Liver (tissue), 7 donors: ENCODE measurements at regions not wholly inside any gene's neighbourhood (a gene's known extent, or its start where the extent isn't known, plus 50 kb on each side); places are given as distances from the start of the nearest gene placed in this dataset.

Source experiments
- DNase-seq: peaks from one replicate; pipeline ENCODE4 v3.0.0-alpha.2; 2017; ENCODE audit warnings: low spot score
- H3K27ac ChIP-seq, 2 donors: one replicate each; pipeline ENCODE4 v1.7.0; 2013; ENCODE audit warnings: inconsistent platforms in 2 of 2, low read length in 2 of 2, control low read depth in 1 of 2, low read depth in 1 of 2, mild to moderate bottlenecking in 1 of 2
- H3K27me3 ChIP-seq, 4 donors: one replicate each; pipeline versions ENCODE4 v1.6.1 to v1.7.0; 2013; ENCODE audit warnings: low read length in 3 of 4, inconsistent platforms in 1 of 4, mild to moderate bottlenecking in 1 of 4, moderate library complexity in 1 of 4; ENCODE audit not compliant: control insufficient read depth in 4 of 4, insufficient read depth in 4 of 4
- H3K36me3 ChIP-seq, 4 donors: one replicate each; pipeline versions ENCODE4 v1.6.1 to v1.7.0; 2013; ENCODE audit warnings: low read length in 3 of 4, mild to moderate bottlenecking in 3 of 4, low read depth in 1 of 4, moderate library complexity in 1 of 4; ENCODE audit not compliant: control insufficient read depth in 4 of 4, insufficient read depth in 3 of 4
- H3K4me1 ChIP-seq, 4 donors: one replicate each; pipeline versions ENCODE4 v1.6.1 to v1.7.0; 2013; ENCODE audit warnings: low read length in 3 of 4, mild to moderate bottlenecking in 3 of 4, moderate library complexity in 1 of 4; ENCODE audit not compliant: control insufficient read depth in 4 of 4, insufficient read depth in 4 of 4
- H3K4me3 ChIP-seq, 3 donors: one replicate each; pipeline versions ENCODE4 v1.6.1 to v1.7.0; 2013; ENCODE audit warnings: low read length in 3 of 3, control low read depth in 1 of 3, low read depth in 1 of 3, mild to moderate bottlenecking in 1 of 3
- H3K9ac ChIP-seq, 2 donors: one replicate each; pipeline ENCODE4 v1.7.0; 2013; ENCODE audit warnings: low read length in 2 of 2, mild to moderate bottlenecking in 2 of 2, moderate library complexity in 2 of 2, control low read depth in 1 of 2, low read depth in 1 of 2
- H3K9me3 ChIP-seq, 4 donors: one replicate each; pipeline versions ENCODE4 v1.6.1 to v1.7.0; 2013; ENCODE audit warnings: low read length in 3 of 4; ENCODE audit not compliant: control insufficient read depth in 4 of 4
- EGR1 ChIP-seq, 2 donors: IDR thresholded peaks; 2 replicates each; pipeline ENCODE4 v1.6.1; 2016 to 2018; ENCODE audit warnings: antibody characterized with exemption in 2 of 2, low read depth in 2 of 2
- FOXA1 ChIP-seq: IDR thresholded peaks from 2 replicates; pipeline ENCODE4 v1.6.1; 2016; ENCODE audit warnings: antibody characterized with exemption
- FOXA2 ChIP-seq: IDR thresholded peaks from 2 replicates; pipeline ENCODE4 v1.6.1; 2016; ENCODE audit warnings: antibody characterized with exemption
- GABPA ChIP-seq, 2 donors: IDR thresholded peaks in 1 of 2; conservative IDR thresholded peaks in 1 of 2; 2 replicates each; pipeline ENCODE4 v1.6.1; 2016; ENCODE audit warnings: antibody characterized with exemption in 2 of 2, mild to moderate bottlenecking in 1 of 2, moderate library complexity in 1 of 2
- HNF4A ChIP-seq, 2 donors: conservative IDR thresholded peaks; 2 replicates each; pipeline ENCODE4 v1.6.1; 2016; ENCODE audit warnings: antibody characterized with exemption in 2 of 2, mild to moderate bottlenecking in 2 of 2
- HNF4G ChIP-seq: IDR thresholded peaks from 2 replicates; pipeline ENCODE4 v1.6.1; 2016; ENCODE audit warnings: antibody characterized with exemption
- JUND ChIP-seq, 2 donors: IDR thresholded peaks; 2 replicates each; pipeline ENCODE4 v1.6.1; 2016; ENCODE audit warnings: antibody characterized with exemption in 2 of 2
- NR2F2 ChIP-seq: IDR thresholded peaks from 2 replicates; pipeline ENCODE4 v1.6.1; 2016; ENCODE audit warnings: antibody characterized with exemption
- RAD21 ChIP-seq, 2 donors: IDR thresholded peaks; 2 replicates each; pipeline ENCODE4 v1.6.1; 2016; ENCODE audit warnings: antibody characterized with exemption in 2 of 2, mild to moderate bottlenecking in 2 of 2
- SP1 ChIP-seq: IDR thresholded peaks from 2 replicates; pipeline ENCODE4 v1.6.1; 2018; ENCODE audit warnings: antibody characterized with exemption, mild to moderate bottlenecking
- YY1 ChIP-seq: IDR thresholded peaks from 2 replicates; pipeline ENCODE4 v1.6.1; 2016; ENCODE audit warnings: antibody characterized with exemption, mild to moderate bottlenecking
- WGBS: extraction: QIAGEN DNeasy Blood & Tissue Kit; methylation state at CpG from one replicate; pipeline ENCODE4 v1.1.7; 2013; 5-methylcytosine and 5-hydroxymethylcytosine counted together
- TF ChIP-seq, protein P1 (sequence below): IDR thresholded peaks from 2 replicates; pipeline ENCODE4 v1.6.1; 2016; ENCODE audit warnings: antibody characterized with exemption
- TF ChIP-seq, protein P2 (sequence below): IDR thresholded peaks from 2 replicates; pipeline ENCODE4 v1.6.1; 2016; ENCODE audit warnings: antibody characterized with exemption
- TF ChIP-seq, protein P3 (sequence below): IDR thresholded peaks from 2 replicates; pipeline ENCODE4 v1.6.1; 2016; ENCODE audit warnings: antibody characterized with exemption
- donor health status: healthy.
- donor health status: healthy.
- donor health status: healthy.
- donor health status: healthy.

DNA sequence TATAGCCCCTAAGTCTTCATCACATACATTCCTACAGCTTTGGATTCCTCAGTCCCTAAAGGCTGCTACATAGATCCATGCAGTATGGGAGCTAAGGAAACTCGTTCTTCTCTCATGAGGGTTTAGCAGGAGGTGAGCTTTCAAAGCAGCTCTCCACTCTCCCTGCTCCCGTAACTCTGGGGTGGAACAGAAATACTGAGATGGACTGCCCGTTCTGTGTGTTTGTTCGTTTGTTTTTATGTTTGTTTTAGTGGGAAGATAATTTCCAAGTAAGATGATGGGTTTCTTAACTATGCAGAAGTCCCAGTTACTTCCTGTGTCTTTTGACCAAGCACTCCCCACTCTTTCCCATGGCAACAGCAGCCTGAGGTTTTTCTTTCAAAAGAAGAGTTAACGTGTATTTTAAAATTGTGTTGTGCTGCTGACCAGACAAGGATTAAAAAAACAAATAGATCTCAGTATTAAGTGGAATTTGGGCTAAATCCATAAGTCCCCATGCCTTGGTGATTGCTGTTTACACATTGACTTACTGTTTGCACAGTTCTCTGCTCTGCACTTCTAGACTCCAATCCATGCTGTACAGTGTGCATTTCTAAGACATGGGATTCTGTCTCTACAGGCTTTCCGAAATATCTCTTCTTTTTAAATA lies 156.4 kb upstream of the SH3BP4 start:
- DNase-seq: no peak
- TF ChIP-seq JUND (IDR thresholded peaks at IDR 0.05): no peak
- TF ChIP-seq, protein P1, sequence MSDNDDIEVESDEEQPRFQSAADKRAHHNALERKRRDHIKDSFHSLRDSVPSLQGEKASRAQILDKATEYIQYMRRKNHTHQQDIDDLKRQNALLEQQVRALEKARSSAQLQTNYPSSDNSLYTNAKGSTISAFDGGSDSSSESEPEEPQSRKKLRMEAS: no peak
- TF ChIP-seq HNF4G: no peak
- no peak for TF ChIP-seq SP1
- peak; percentile 49 for TF ChIP-seq FOXA2
- TF ChIP-seq HNF4A (conservative IDR thresholded peaks at IDR 0.05): peak; percentile 35 to 47
- peak overlapping the region; percentile 41 to 88 for H3K9ac ChIP-seq
- no peaks in the 10 kb centered on the region for H3K36me3 ChIP-seq
- H3K4me1 ChIP-seq: peaks cover 8 to 30% (median 22%) of the 10 kb centered on the region in 4 donors
- peak overlapping the region; percentile 64 to 69 for H3K27ac ChIP-seq
- WGBS: 19% methylated on average over 6 of the region's 6 CpGs
- H3K4me3 ChIP-seq: peak overlapping the region in 1 of 3 donors; percentile 10
- H3K9me3 ChIP-seq: no peaks in the 10 kb centered on the region
- no peaks in the 10 kb centered on the region for H3K27me3 ChIP-seq

DNA sequence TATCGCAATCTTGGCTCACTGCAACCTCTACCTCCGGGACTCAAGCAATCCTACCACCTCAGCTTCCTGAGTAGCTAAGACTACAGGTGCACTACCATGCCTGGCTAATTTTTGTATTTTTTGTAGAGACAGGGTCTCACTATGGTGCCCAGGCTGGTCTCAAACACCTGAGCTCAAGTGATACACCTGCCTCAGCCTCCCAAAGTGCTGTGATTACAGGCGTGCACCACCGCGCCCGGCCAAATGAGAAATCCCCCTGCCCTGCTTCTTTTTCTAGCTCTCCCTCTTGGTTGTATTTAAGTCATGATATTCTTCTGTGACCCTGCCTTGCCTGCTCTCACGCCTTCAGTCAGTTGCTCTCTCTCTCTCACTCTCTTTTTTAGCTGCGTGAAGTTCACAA lies 157.0 kb upstream of the SH3BP4 start:
- Histone ChIP-seq H3K36me3 (no peaks in the 10 kb centered on the region), H3K9me3 (no peaks in the 10 kb centered on the region), H3K27me3 (no peaks in the 10 kb centered on the region), H3K4me3 (no peak overlapping the region), H3K27ac (peak overlapping the region; percentile 64 to 69), H3K9ac (peak overlapping the region; percentile 41 to 88), H3K4me1 (peaks cover 8 to 28% (median 22%) of the 10 kb centered on the region in 4 donors)
- WGBS: 87% methylated on average over 8 of the region's 8 CpGs
- no peak for DNase-seq
- TF ChIP-seq JUND (IDR thresholded peaks at IDR 0.05): no peak
- TF ChIP-seq RAD21 (IDR thresholded peaks at IDR 0.05): no peak
- TF ChIP-seq EGR1 (IDR thresholded peaks at IDR 0.05; ENCODE audit: low read depth in 2 of 2): no peak
- no peak for TF ChIP-seq SP1
- TF ChIP-seq, protein P2, sequence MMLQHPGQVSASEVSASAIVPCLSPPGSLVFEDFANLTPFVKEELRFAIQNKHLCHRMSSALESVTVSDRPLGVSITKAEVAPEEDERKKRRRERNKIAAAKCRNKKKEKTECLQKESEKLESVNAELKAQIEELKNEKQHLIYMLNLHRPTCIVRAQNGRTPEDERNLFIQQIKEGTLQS: no peak
- TF ChIP-seq HNF4G: no peak
- no peak for TF ChIP-seq YY1
- TF ChIP-seq FOXA1: no peak

DNA sequence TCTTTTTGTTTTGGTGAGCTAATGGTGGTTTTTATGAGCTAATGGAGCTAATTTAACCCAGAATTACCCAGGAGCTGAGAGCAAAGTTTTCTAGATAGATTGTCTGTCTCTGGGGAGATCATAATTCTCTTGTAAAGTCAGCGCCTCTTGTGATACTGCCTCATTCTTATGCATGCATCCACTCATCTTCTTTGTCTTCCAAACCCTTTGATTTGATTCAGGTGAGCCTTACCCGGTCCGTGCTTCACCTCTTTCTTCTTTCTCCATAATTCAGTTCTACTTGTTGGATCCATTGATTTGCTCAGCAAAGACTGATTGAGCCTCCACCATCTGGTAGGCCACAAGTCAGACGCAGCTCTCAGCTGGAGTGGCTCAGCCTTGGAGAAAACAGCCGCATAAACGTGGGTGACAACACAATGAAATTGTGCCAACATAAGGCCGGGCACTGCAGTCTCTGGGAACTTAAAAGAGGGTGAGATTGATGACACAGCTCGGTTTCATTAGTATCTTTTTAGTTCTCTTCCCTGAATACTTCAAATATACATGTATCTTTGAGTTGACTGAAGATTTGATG lies 158.5 kb upstream of the SH3BP4 start:
- Histone ChIP-seq H3K36me3 (no peaks in the 10 kb centered on the region), H3K9ac (no peak overlapping the region), H3K4me1 (peaks cover 8 to 28% (median 22%) of the 10 kb centered on the region in 4 donors), H3K4me3 (no peak overlapping the region), H3K27me3 (no peaks in the 10 kb centered on the region), H3K9me3 (no peaks in the 10 kb centered on the region), H3K27ac (no peak overlapping the region)
- 91% methylated on average over 8 of the region's 8 CpGs for WGBS
- no peak for DNase-seq
- TF ChIP-seq SP1 (no peak), GABPA (IDR thresholded peaks at IDR 0.05 in 1 of 2, conservative IDR thresholded peaks at IDR 0.05 in 1 of 2) (no peak), HNF4A (conservative IDR thresholded peaks at IDR 0.05) (no peak), FOXA1 (no peak), NR2F2 (no peak), EGR1 (IDR thresholded peaks at IDR 0.05; ENCODE audit: low read depth in 2 of 2) (no peak), HNF4G (no peak)
- TF ChIP-seq, protein P1: no peak
- TF ChIP-seq, protein P3, sequence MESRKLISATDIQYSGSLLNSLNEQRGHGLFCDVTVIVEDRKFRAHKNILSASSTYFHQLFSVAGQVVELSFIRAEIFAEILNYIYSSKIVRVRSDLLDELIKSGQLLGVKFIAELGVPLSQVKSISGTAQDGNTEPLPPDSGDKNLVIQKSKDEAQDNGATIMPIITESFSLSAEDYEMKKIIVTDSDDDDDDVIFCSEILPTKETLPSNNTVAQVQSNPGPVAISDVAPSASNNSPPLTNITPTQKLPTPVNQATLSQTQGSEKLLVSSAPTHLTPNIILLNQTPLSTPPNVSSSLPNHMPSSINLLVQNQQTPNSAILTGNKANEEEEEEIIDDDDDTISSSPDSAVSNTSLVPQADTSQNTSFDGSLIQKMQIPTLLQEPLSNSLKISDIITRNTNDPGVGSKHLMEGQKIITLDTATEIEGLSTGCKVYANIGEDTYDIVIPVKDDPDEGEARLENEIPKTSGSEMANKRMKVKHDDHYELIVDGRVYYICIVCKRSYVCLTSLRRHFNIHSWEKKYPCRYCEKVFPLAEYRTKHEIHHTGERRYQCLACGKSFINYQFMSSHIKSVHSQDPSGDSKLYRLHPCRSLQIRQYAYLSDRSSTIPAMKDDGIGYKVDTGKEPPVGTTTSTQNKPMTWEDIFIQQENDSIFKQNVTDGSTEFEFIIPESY: no peak
